ENCODE measurements at regions not wholly inside any gene's neighbourhood (a gene's known extent, or its start where the extent isn't known, plus 50 kb on each side); places are given as distances from the start of the nearest gene placed in this dataset.

GRCh38 chr6:47126647-47127391 lies 84.7 kb upstream of the ADGRF1 start:
- TF ChIP-seq EZH2 (IDR thresholded peaks at IDR 0.05; ENCODE audit: borderline replicate concordance, low read length) = no peak
- no peak for TF ChIP-seq CTCF (IDR thresholded peaks at IDR 0.05; ENCODE audit: low read length)
- H3K79me2 ChIP-seq (ENCODE audit: insufficient read depth, low read length) = no peaks in the 10 kb centered on the region
- no peaks in the 10 kb centered on the region for H4K20me1 ChIP-seq (ENCODE audit: insufficient read depth, low read length)
- no peak overlapping the region for H3K4me3 ChIP-seq (ENCODE audit: low read depth, low read length, poor library complexity, severe bottlenecking)
- H3K4me2 ChIP-seq (ENCODE audit: low read length) = no peak overlapping the region
- no peaks in the 10 kb centered on the region for H3K4me1 ChIP-seq (ENCODE audit: insufficient read depth, low read length, severe bottlenecking)
- H3K9me2 ChIP-seq (ENCODE audit: low read depth, low read length) = no peaks in the 10 kb centered on the region
- no peaks in the 10 kb centered on the region for H3K36me3 ChIP-seq (ENCODE audit: insufficient read depth, low read length)
- H2AFZ ChIP-seq (ENCODE audit: low read length) = no peak overlapping the region
- no peaks in the 10 kb centered on the region for H3F3A ChIP-seq (ENCODE audit: insufficient read depth, low read length)
- H3K9me3 ChIP-seq (ENCODE audit: low read length) = no peaks in the 10 kb centered on the region
- H3K27me3 ChIP-seq (ENCODE audit: insufficient read depth, low read length) = peaks cover 3% of the 10 kb centered on the region; the same call in 1 of the 2 replicates
- H3K9ac ChIP-seq (ENCODE audit: low read length) = no peak overlapping the region
- H3K27ac ChIP-seq (ENCODE audit: low read depth, low read length, poor library complexity, severe bottlenecking) = no peak overlapping the region

- Histone ChIP-seq H3K9me3 (ENCODE audit: low read length) (no peaks in the 10 kb centered on the region), H3K36me3 (ENCODE audit: insufficient read depth, low read length) (no peaks in the 10 kb centered on the region), H3K4me2 (ENCODE audit: low read length) (no peak overlapping the region), H3K27me3 (ENCODE audit: insufficient read depth, low read length) (peaks cover 3% of the 10 kb centered on the region; the same call in 1 of the 2 replicates), H3K79me2 (ENCODE audit: insufficient read depth, low read length) (no peaks in the 10 kb centered on the region), H3F3A (ENCODE audit: insufficient read depth, low read length) (no peaks in the 10 kb centered on the region), H2AFZ (ENCODE audit: low read length) (no peak overlapping the region), H3K9me2 (ENCODE audit: low read depth, low read length) (no peaks in the 10 kb centered on the region), H3K4me1 (ENCODE audit: insufficient read depth, low read length, severe bottlenecking) (no peaks in the 10 kb centered on the region), H4K20me1 (ENCODE audit: insufficient read depth, low read length) (no peaks in the 10 kb centered on the region), H3K27ac (ENCODE audit: low read depth, low read length, poor library complexity, severe bottlenecking) (no peak overlapping the region), H3K9ac (ENCODE audit: low read length) (no peak overlapping the region), H3K4me3 (ENCODE audit: low read depth, low read length, poor library complexity, severe bottlenecking) (no peak overlapping the region)
- TF ChIP-seq CTCF (IDR thresholded peaks at IDR 0.05; ENCODE audit: low read length) (no peak), EZH2 (IDR thresholded peaks at IDR 0.05; ENCODE audit: borderline replicate concordance, low read length) (no peak)
These were observed 76.5 kb upstream of the ADGRF1 start for GRCh38 chr6:47118611-47119010.

GRCh38 chr6:47117314-47117713 lies 75.2 kb upstream of the ADGRF1 start:
- Histone ChIP-seq H3K4me2 (ENCODE audit: low read length) (no peak overlapping the region), H3K27me3 (ENCODE audit: insufficient read depth, low read length) (no peaks in the 10 kb centered on the region), H3K4me3 (ENCODE audit: low read depth, low read length, poor library complexity, severe bottlenecking) (no peak overlapping the region), H3K4me1 (ENCODE audit: insufficient read depth, low read length, severe bottlenecking) (no peaks in the 10 kb centered on the region), H3K79me2 (ENCODE audit: insufficient read depth, low read length) (no peaks in the 10 kb centered on the region), H3F3A (ENCODE audit: insufficient read depth, low read length) (no peaks in the 10 kb centered on the region), H3K36me3 (ENCODE audit: insufficient read depth, low read length) (no peaks in the 10 kb centered on the region), H2AFZ (ENCODE audit: low read length) (no peak overlapping the region), H4K20me1 (ENCODE audit: insufficient read depth, low read length) (no peaks in the 10 kb centered on the region), H3K9me3 (ENCODE audit: low read length) (no peaks in the 10 kb centered on the region), H3K9me2 (ENCODE audit: low read depth, low read length) (no peaks in the 10 kb centered on the region), H3K27ac (ENCODE audit: low read depth, low read length, poor library complexity, severe bottlenecking) (no peak overlapping the region), H3K9ac (ENCODE audit: low read length) (no peak overlapping the region)
- TF ChIP-seq CTCF (IDR thresholded peaks at IDR 0.05; ENCODE audit: low read length) (no peak), EZH2 (IDR thresholded peaks at IDR 0.05; ENCODE audit: borderline replicate concordance, low read length) (no peak)
